Activated CD4-positive, alpha-beta T cell treated with anti-CD3 and anti-CD28 coated beads, Interleukin-2, amount 50 U/mL, for 48 hours (primary cell): ENCODE measurements at regions not wholly inside any gene's neighbourhood (a gene's known extent, or its start where the extent isn't known, plus 50 kb on each side); places are given as distances from the start of the nearest gene placed in this dataset.

ENCODE experiments used
- DNase-seq, 2 experiments: peaks; one replicate each; pipeline ENCODE4 v3.0.0-alpha.2; 2020

DNA sequence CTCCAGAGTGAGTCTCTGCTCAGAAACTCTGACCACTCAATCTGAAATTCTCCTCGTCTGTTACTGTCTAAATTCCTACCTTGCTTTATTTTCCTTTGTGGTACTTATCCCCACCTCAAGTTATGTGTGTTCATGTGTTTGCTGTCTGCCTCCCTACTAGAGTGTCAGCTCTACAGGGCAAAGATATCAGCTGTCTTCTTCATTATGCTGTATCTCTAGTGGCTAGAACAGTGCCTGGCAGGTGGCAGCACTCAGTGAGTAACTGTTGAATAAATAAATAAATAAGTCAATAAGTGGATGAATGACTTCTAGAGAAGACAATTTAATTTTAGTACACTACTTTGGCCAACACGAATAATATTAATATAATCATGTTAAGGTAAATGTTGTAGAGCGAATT, 92.3 kb downstream of the BOD1 start:
- no peak for DNase-seq

- no peak for DNase-seq
Measured at GRCh38 chr5:173523388-173523787, 93.1 kb downstream of the BOD1 start.

- DNase-seq, result no peak
Measured at GRCh38 chr5:173522518-173522917, 93.9 kb downstream of the BOD1 start.

GRCh38 chr5:173518856-173519255, 97.6 kb downstream of the BOD1 start:
- DNase-seq, result no peak

DNA sequence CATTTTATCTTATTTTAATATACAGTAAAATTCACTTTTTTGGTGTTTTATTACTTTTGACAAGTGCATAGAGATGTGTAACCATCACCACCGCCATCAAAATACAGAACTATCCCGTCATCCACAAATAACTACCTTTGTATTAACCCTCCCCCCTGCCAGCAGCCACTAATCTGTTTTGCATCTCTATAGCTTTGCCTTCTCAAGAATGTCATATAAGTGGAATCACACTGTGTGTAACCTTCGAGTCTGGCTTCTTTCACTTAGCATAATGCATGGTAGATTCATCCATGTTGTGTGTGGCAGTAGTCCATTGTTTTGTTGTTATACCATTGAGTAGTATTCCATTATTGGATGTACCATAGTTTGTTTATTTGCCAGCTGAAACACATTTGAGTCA, 98.8 kb downstream of the BOD1 start:
- no peak for DNase-seq

DNA sequence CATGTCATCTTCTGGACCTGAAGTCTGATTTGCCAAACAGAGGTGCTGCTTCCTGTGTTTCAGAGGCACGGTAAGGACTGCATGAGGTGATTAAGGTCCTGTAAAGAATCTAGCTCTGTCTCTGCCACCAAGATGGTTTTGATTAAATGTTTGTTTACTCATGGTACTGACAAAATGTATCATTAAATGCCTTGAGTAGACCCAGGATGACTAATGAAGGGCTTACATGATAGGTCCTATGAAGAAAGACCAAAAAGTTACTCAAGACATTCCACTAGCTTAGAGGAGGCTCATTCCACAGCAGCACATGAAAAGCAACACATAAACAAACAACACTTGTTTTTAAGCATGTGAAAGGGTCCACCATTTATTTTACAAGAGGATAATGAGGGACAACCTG, 100.9 kb downstream of the BOD1 start:
- no peak for DNase-seq

- DNase-seq, result no peak
Measured at GRCh38 chr5:173514661-173515060, 101.8 kb downstream of the BOD1 start.

GRCh38 chr5:173513521-173513991, 102.9 kb downstream of the BOD1 start:
- no peak for DNase-seq

- DNase-seq, result no peak
Measured at GRCh38 chr5:173512637-173513435, 103.6 kb downstream of the BOD1 start.

DNA sequence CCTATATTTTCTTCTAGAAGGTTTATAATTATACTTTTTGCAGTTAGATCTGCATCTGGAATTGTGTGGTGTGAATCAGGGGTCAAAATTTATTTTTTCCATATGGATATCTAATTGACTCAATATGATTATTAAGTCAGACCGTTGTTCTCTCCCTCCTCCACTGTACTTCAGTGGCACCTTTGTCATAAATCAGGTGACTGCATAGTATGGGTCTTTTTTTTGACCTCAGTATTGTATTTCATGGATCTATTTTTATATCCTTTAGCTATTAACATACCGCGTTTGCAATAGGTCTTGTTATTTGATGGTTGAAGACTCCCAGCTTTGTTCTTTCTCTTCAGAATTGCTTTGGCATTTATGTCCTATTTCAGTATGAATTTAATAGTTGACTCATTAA, 107.4 kb downstream of the BOD1 start:
- DNase-seq, result no peak

DNA sequence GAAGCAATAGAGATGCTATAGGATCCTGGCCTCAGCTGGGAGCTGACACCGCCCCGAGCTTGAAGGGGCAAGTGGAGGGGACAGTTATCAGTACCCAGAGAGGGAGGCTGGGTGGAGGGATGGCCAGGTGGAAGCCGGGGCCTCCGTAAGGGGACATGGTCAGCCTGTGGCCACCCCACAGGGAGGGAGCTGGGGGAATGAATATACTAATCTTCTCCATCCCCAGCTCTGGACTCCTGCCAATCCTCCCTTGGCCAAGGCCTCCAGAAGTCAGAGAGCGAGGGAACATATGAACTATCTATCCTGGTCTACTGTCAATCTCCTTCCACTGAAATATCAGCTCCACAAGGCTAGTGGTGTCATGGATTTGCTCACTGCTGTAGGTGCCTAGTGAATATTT, 109.3 kb downstream of the BOD1 start:
- no peak for DNase-seq

GRCh38 chr5:173505634-173506033, 110.8 kb downstream of the BOD1 start:
- DNase-seq, result no peak

- DNase-seq, result no peak
Measured at GRCh38 chr5:173501922-173502321, 114.5 kb downstream of the BOD1 start.

GRCh38 chr5:173501271-173501670, 115.2 kb downstream of the BOD1 start:
- DNase-seq, result no peak

DNA sequence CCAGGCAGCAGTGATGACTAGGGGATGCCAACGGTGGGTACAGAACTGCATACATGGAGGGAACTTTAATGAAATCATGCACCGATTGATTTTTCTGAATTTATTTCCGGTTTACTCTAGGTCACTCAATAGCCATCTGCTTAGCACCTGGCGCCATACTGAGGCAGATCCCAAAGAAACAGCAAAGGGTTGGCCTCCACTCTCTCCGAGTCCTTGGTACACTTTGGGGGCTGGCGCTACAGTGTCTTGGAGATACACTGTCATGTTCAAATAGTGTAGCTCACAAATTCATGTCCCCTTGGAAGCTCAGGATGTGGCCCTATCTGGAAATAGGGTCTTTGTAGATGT, 116.3 kb downstream of the BOD1 start:
- DNase-seq, result no peak

- DNase-seq, result no peak
Measured at GRCh38 chr5:173499471-173500212, 116.8 kb downstream of the BOD1 start.

- DNase-seq, result no peak
Measured at GRCh38 chr5:173498739-173499470, 117.5 kb downstream of the BOD1 start.

GRCh38 chr5:173498286-173498685, 118.2 kb downstream of the BOD1 start:
- DNase-seq, result no peak

DNA sequence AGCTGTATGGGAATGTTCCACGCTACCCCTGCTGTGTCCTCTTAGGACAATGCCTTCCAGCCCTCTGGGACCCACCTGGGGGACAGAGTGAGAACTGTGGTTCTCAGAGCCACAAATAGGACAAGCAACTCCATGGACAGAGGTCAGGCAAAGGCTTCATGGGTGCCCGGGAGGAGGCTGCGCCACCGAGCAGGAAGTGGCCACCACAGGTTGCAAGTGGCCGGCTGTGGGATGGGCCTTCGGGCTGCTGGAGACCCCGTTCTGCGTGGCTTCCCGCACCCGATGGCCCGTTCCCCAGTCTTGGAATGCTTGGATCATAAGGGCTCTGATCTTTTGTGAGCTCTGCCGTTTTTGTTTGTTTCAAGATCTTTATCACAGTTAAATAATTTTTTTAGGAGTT, 118.8 kb downstream of the BOD1 start:
- DNase-seq, result no peak

GRCh38 chr5:173496883-173497255, 119.6 kb downstream of the BOD1 start:
- DNase-seq, result no peak

DNA sequence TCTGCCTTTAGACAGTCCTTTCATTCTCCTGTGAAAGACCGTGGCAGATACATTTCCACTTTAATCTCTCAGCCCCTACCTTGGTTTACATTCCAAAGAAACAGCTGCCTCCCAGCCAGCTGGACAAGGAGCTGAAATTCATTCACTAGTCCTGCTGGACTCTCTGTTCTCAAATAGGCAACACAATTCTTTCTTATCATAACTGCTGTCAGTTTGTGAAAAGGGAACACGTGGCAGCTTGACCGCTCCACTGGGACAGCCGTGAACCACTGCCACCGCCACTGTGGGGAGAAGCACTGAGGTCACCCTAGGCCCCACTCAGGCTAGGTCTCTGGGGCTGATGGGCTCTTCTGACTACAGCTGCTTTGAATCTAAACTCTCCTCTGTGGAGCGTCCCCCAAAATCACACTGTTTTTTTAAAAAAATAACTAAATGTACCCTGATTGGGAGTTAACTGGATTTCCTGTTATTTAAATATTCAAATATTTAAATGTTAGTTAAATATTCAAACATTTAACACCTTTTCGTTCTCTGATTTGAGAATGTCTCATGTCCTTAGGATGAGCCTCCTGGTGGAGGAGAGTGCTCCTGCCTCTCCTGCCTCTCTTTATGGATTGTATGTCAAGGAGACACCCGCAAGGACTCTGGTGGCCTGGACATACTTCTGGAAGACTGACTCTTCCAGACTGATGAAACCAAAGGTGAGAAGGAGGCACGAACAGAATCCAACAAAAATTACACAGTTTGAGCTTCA, 120.1 kb downstream of the BOD1 start:
- no peak for DNase-seq

- DNase-seq, result no peak
Measured at GRCh38 chr5:173495225-173495904, 121.1 kb downstream of the BOD1 start.
